Stimulated activated CD4-positive, alpha-beta T cell treated with anti-CD3 and anti-CD28 coated beads, Interleukin-4, amount 100 ng/mL, for 24 hours (primary cell): ENCODE measurements at regions not wholly inside any gene's neighbourhood (a gene's known extent, or its start where the extent isn't known, plus 50 kb on each side); places are given as distances from the start of the nearest gene placed in this dataset.
"Not testable (repeated sequence)": the region's sequence is repeated elsewhere in the genome, so short reads cannot be mapped to it uniquely, and the experiment has no call there.

Experiments
- DNase-seq: peaks from one replicate; pipeline ENCODE4 v3.0.0-alpha.2; 2020

DNA sequence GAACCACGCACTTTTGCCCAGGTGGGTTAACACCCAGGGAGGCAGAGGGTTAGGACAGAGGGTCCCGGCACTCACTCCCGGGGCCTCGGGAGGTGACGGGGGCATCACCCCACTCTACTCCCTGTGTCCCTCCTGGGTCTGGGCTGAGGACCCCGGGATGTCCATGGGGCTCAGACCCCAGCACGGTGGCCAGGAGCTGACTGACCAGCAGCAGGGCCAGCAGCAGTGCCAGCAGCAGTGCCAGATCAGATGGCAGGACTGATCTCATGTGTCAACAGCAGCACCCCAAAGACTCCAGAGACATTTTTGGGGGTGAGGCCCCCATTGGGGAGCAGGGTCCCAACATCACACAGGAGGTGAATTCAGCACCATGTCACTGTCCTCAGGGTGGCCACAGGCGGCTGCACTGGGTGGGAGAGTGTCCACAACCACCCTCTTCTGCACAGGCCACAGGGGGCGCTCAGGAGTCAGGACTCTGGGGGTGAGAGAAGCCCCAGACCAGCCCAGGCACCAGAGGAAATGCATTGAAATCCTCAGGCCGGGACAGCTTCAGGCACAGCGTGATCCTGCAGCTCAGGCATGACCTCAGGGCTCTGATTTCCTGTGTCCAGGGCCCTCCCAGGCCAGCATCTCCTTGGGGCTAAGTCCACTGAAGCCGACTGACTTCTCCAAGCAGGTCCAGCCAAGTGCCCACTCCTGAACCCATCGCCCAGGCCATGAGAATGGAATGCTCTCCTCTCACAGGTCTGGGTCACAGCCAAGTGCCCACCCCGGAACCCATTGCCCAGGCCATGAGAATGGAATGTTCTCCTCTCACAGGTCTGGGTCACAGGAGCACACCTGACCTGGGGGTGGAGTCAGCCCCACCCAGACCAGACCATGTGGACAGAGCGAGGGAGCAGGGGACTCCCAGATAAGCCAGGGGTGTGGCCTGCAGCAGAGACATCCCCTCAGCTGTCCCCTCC lies 87.2 kb upstream of the SFSWAP start:
- DNase-seq, result not testable (repeated sequence)

DNA sequence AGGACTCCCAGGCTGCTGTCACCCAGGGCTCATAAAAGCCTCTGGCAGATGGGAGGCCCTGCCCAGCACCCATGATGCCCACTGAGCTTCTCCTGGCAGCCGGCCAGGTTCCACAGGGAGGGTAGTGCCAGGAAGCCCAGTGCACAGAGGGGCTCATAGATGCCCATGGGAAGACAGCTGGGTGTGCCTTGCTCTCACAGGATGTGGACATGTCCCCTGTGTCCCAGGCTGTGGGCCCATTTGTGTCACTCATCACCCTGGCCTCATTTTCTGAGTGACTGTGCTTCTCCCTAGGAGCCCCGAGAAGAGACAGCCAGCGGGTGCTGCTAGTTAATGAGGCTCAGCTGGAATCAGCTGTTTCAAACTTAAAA lies 86.5 kb upstream of the SFSWAP start:
- not testable (repeated sequence) for DNase-seq

GRCh38 chr12:131624756-131625501 lies 86.0 kb upstream of the SFSWAP start:
- not testable (repeated sequence) for DNase-seq

DNA sequence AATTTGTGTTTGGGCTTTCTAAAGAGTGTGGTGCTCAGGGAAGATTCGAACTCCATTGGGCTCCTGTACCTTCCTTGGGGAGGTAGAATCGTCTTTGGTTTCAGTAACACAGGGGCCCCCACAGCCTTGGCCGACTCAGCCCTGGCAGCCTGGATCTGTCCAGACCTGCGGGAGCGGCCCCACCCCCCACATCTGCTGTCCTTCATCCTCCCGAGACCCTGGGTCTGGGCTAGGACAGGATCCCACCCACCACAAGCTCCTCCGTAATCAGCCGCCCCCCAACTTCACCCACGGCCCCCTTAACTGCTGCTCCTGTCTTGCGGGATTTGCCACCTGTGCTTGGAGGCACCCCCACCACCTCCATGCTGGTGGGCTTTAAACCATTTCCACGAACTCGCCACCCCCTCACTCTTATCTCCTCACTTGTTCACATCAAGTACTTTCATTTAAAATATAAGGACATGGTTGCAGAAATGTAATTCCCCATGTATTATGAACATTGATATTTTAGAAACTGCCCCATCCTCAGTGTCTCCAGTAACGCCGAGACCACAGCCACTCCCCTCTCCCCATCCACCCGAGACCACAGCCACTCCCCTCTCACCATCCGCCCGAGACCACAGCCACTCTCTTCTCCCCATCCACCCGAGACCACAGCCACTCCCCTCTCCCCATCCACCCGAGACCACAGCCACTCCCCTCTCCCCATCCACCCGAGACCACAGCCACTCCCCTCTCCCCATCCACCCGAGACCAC lies 84.7 kb upstream of the SFSWAP start:
- not testable (repeated sequence) for DNase-seq

GRCh38 chr12:131627151-131628022 lies 83.5 kb upstream of the SFSWAP start:
- DNase-seq, result not testable (repeated sequence)

- no peak for DNase-seq
These were observed 82.7 kb upstream of the SFSWAP start for GRCh38 chr12:131628023-131628740.

GRCh38 chr12:131628766-131629448 lies 82.0 kb upstream of the SFSWAP start:
- no peak for DNase-seq

GRCh38 chr12:131631230-131631629 lies 79.7 kb upstream of the SFSWAP start:
- no peak for DNase-seq

- not testable (repeated sequence) for DNase-seq
These were observed 78.8 kb upstream of the SFSWAP start for GRCh38 chr12:131631889-131632651.

GRCh38 chr12:131632652-131633023 lies 78.3 kb upstream of the SFSWAP start:
- DNase-seq, result not testable (repeated sequence)

GRCh38 chr12:131633610-131634009 lies 77.3 kb upstream of the SFSWAP start:
- DNase-seq, result not testable (repeated sequence)

- no peak for DNase-seq
These were observed 76.9 kb upstream of the SFSWAP start for GRCh38 chr12:131634037-131634436.

DNA sequence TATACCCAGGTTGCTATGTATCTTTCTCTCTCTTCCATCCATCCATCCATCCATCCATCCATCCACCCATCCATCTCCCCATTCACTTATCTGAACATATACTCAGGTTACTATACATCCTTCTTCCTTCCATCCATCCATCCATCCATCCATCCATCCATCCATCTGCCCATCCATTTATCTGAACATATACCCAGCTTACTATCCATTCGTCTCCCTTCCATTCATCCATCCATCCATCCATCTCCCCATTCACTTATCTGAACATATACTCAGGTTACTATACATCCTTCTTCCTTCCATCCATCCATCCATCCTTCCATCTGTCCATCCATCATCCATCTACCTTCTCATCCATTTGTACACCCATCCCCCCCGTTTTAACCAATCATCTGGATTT lies 75.9 kb upstream of the SFSWAP start:
- not testable (repeated sequence) for DNase-seq

GRCh38 chr12:131635491-131636122 lies 75.3 kb upstream of the SFSWAP start:
- no peak for DNase-seq

- DNase-seq, result no peak
These were observed 74.6 kb upstream of the SFSWAP start for GRCh38 chr12:131636266-131636665.

DNA sequence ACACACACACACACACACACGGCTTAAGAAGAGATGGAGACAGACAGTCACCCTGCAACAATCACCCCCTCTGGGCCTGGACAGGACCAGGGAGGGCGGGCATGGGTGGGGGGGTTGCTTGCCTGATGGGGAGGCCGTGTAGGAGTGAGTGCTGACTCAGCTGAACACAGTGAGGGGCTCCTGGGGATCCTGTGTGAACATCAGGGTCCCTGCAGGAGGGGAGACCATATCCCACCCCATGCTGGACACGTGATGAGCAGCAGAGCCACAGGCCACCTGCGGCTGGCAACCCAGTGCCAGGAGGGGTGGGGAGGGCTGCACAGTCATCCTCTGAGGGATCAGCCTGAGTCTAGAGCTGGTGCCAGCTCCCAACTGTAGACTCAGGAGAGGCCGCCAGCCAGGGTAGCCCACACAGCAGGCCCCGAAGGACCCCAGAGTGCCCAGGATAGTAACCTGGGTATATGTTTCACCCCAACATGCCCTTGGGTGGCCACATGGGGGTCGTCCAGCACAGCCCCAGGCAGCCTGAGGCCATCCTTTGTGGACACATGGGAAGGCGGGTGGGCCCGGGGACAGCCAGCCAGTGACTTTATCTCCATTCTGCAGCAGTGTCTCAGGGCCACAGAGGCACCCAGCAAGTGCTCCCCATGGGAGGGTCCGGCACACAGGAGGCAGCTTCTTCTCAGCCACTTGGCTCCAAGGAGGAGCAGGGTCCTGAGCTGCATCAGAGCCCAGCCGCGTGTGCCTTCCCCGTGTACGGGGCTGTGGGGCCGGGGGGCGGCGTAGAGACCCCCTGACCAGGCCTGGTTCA lies 73.7 kb upstream of the SFSWAP start:
- no peak for DNase-seq

GRCh38 chr12:131637986-131638385 lies 72.9 kb upstream of the SFSWAP start:
- DNase-seq, result no peak

- DNase-seq, result no peak
These were observed 71.5 kb upstream of the SFSWAP start for GRCh38 chr12:131639270-131639940.
